Vagina (tissue), 2 donors: ENCODE measurements at regions not wholly inside any gene's neighbourhood (a gene's known extent, or its start where the extent isn't known, plus 50 kb on each side); places are given as distances from the start of the nearest gene placed in this dataset.

Experiments
- CTCF ChIP-seq, 3 experiments: fragments of 450-650 bp in 2 of 3; fragments of 200-600 bp in 1 of 3; sonication (generic) in 1 of 3; IDR thresholded peaks; one replicate each; pipeline ENCODE4 v1.5.1; 2017 to 2019; ENCODE audit warnings: antibody characterized with exemption in 3 of 3, mild to moderate bottlenecking in 2 of 3, moderate library complexity in 2 of 3
- POLR2A ChIP-seq, 2 donors: fragments of 450-650 bp; IDR thresholded peaks; one replicate each; pipeline ENCODE4 v1.6.1; 2017; ENCODE audit warnings: antibody characterized with exemption in 2 of 2, mild to moderate bottlenecking in 2 of 2, moderate library complexity in 2 of 2

DNA sequence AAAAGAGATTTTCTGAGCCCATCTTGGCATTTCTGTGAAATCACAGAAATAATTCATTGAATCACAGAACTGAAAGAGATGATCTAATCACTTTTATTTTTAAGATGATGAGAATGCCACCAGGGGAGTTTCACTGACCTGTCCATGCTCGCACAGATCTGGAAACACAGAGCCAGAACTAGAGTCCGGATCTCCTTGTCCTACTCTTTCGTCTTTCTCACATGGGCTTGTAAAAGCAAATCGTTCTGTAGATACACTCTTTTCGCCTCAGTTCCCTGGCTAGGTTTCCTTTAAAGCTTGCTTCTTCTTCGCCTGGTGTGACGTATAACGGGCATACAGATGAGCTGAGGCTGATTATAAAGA, 122.5 kb upstream of the SPRED1 start:
- TF ChIP-seq POLR2A (IDR thresholded peaks at IDR 0.05) (no peak), CTCF (IDR thresholded peaks at IDR 0.05) (no peak)
